ENCODE measurements at regions not wholly inside any gene's neighbourhood (a gene's known extent, or its start where the extent isn't known, plus 50 kb on each side); places are given as distances from the start of the nearest gene placed in this dataset.

DNA sequence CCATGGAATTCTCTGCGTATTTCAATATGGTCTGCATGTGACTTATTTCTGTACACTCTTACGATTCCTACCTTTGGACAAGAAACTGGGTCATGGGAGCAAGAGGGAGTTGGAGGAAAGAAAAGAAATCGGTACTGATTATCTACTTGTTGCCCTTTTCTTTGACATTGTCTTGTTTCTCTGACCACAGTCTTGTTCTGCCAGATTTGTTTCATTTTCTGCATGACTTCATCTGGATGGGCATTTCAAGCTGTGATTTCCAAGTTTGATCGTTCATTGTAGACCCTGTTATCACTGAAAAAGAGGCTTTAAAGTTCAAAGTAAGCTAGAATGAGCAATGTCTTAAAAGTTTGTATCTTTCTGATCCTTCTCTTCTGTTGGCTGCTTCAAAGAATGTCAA lies 2186.3 kb upstream of the CELF4 start:
- DNase-seq = no peak

DNA sequence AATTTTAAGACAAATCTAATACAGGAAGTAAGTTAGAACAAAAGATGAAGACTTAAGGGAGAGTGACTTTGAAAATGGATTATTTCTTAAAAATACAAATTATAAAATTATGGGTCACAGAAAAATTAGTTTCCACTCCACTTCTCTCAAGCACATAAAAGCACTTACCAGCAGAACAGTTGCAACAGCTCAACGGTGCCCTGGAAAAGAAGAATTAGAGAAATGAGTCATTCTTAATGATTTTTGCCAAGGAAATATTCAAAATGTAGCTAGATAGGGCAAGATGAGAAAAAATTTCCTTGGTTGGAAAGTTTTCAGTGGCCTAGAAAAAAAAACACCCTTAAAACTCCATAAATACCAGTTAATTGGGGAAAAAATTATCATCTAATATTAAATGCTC lies 2185.6 kb upstream of the CELF4 start:
- DNase-seq = no peak

DNA sequence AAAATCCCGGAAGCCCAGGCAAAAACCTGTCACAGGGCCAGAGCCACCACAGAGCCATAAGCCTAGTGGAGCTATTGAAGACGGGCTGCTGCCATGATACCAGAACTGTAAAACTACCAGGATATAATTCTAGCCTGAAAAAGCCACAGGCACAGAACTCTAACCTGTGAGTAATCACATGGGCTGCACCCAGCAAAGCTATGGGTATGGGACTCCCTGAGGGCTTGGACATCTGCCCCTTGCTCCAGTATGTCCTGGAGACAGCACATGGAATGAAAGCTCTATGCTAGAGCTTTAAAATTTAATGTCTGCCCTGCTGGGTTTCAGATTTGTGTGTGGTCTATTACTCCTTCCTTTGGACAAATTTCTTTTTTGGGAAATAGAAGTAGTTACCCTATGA lies 2183.6 kb upstream of the CELF4 start:
- no peak for DNase-seq

DNA sequence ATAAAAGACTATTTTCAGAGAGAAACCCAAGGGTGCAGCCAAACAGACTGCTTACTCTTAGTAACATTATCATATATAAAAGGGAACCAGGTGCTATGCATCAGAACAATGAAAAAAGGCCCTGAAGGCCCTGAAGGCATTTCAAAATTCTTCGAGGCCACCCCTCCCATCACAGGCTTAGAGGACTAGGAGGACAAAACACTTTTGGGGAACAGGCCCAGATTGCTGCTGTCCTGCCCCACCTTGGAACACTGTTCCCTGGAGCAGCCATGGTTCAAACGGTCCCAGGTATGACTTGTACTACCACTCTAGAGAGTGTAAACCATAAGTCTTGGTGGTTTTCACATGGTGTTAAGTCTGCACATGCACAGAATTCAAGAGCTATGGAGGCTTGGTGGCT lies 2183.1 kb upstream of the CELF4 start:
- no peak for DNase-seq

DNA sequence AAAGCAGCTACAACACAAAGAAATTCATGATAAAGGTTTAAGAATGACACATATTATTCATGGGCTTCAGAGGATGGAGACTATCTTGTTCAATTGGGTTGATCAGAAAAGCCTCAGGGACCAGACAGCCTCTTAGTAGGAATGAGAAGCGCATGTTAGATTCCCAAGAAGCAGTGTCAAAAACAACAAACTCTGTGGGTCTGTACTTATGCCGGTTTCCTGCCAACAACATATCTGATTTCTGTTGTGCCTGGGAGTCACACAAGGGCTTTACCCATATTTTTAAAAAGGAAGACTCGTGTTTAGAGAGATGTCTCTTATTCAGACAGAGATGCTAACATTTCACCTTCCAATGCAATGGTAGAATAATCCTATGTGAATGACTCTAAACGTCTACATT lies 2180.6 kb upstream of the CELF4 start:
- no peak for DNase-seq

DNA sequence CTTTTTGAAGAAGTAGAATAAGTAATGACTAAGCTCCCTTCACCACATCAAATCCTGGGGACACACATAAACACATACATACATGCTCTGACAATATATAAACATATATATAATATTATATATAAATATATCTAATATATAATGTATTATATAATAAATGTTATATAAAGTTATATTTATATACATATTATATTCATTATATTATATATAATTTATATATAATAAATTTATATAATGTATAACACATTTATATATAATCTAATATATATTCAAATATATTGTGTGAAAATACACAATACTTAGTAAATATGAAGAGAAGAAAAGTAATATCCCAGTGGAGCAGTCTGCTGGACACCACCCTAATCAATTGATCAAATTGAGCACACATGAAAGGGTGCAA lies 2177.9 kb upstream of the CELF4 start:
- DNase-seq = no peak

DNA sequence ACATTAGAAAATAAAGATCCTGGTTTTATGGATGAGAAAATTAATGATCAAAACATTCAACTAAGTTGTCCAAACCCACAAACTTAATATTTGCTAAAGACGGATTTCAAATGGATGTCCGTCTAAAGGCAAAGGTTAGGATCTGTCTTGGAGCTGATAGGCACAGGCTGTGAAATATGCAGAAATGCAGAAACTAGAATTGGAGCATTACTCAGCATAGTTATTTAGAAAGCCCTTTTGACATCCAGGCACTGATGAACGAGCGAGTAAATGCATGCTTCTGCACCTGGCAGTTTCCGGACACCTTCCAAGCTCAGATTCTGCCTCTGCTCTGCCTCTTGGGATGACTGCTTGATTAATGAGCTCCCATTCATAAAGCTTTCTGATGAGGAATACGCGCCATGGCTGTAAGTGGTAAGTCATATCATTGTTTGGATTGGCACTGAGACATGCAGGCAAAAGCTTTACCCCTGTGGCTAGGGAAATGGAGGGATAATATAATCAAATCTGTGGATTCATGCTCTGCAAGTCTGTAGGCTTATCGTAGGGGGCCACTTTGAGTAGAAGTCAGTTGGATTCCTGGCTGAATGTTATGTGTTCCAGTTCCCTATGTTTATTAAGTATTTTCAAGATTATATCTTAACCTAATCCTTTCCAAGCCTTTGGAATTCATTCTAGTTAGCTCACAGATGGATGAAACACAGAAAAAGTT lies 2176.3 kb upstream of the CELF4 start:
- peak; percentile 72 for DNase-seq

DNA sequence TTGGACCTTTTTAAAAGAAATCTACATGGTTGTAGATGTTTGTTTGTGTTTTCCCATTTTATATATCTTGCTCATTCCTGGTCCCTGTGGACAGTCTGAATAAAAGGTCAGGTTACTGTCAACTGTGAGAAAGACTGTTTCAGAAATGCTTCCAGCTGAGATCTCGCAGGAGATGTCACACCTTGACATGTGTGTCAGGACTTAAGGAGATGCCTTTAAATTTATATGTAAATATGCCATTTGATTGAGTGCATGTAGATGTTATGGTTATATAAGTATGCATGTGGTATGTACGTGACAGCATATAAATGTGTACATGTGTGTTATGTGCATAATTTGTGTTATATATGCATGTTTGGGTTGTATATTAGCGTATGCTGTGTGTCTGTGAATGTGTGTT lies 2172.3 kb upstream of the CELF4 start:
- DNase-seq = no peak

DNA sequence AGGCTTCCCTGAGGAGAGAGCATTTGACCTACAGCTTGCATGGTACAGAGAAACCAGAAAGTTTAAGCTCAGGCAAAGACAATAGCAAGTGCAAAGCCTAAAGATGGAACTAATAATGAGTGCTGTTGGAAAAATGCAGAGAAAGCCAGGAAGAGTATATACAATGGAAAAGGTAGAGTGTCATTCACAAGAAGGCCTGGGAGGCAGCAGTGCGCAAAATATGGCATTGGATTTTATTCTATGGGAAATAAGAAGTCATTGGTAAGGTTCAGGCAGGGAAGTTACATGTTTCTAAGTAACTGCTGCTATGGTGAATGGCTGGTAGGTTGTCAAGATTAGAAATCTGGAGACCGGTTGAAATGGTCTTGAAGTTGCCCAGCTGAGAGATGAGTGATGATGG lies 2167.3 kb upstream of the CELF4 start:
- no peak for DNase-seq

DNA sequence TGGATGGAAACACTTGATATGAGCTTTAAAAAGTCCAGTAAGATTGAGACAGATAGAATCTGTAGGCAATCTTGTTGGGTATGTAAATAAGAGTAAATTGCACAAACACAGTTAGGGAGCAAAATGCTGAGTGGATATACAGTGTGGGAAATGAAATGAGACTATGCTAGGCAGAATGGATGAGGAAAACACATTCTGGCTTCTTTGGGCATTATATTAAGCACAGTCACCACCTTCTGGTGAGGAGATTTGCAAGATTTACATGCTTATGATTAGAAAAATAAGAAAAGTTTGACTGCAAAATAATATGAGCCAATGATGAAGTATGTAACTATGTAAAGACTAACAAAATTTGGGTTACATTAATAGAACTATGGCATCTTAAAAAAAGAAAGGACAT lies 2165.0 kb upstream of the CELF4 start:
- no peak for DNase-seq

DNA sequence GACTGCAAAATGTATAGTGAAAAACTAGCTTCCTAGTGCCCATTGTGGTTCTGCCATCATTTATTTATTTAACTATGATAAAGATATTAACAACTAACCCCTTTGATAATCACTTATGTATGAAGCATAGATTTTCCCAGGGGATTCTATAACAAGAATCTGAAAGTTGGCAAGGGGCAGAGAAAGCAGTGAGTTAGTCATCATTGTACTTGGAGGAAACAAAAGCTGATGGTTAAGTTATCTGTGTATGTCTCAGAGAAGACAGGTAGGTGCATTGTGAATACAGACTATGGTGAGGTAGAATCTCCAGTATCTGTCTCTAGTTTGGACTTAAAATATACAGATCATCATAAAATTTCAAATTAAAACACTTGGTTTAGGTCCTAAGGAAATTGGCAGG lies 2159.1 kb upstream of the CELF4 start:
- DNase-seq = no peak

DNA sequence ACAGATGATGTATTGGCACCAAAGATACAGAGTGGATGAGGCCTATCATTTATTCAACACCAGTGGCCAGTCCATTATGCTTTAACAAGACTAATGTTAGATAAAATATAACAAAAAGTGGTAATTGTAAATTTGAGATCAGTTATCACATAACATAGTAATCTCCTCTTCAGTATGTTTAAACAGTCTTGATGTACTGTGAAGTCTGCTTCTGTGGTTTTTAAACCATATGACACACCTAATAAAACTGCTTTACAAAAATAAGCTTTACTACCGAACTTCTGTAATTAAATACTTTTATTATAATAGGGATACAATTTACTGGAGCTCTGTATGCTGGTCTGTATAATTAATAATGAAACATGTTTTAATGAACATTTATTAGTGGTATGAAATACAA lies 2156.1 kb upstream of the CELF4 start:
- no peak for DNase-seq

DNA sequence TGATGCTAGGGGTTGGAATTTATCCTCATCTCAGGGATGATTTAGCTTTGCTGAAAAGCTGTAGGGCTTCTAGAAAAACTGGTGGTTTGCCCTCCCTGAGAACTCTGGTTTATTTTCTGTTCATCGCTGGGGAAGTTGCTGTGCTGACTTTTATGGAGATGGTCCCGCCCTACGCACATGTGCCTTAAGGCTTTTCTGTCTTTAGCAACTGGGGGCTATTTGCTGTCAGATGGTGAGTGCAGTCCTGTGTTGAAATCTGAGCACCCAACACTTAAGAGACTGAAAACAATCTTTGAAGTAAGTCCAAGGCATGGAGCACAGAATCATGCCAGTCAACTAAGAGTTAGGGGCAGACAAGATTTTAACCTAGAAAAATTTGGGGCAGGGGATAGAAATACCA lies 2148.4 kb upstream of the CELF4 start:
- DNase-seq = no peak

DNA sequence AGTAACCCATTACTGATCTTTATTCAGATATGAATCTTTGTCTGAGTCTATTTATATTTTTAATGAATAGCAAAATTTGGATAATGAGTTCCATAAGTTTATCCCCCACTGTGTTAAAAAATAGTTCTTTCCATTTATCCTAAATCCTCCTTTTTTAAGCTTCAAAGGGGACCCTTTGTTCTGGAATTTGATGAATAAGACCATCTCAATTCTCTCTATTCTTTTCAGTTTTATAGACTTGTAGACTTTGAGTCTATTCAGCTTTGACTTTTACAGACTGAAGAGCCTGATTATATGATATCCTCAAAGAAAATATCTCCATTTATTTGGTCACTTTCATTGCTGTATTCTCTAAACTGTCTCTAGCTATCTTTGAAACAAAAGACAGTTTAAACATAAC lies 2146.1 kb upstream of the CELF4 start:
- DNase-seq = no peak

DNA sequence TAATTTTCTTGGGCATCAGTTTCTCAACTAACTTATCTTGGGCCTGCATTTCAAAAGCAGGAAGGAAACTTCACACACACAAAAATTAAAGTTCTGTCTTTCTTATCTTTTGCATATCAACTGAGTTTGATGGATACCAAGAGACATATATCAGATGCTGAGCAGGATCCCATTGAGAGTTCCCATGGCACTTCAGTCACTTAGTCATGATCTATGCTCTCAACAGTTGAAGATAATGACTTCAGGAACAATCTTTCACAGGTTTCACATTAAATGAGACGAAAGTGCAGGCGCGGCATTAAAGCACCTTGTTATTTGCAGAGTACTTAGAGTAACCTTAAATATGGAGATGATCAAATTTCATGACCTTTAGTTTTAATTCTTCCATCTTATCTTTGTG lies 2139.8 kb upstream of the CELF4 start:
- DNase-seq = no peak

DNA sequence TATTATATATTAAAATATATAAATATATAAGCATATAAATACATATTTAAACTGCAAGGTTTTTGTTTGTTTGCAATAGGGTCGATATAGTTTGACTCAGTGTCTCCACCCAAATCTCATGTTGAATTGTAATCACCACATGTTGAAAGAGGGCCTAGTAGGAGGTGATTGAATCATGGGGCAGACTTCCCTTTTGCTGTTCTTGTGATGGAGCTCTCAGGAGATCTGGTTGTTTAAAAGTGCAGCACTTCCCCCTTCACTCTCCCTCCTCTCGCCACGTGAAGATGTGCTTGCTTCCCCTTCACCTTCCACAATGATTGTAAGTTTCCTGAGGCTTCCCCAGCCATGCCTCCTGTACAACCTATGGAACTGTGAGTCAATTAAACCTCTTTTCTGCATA lies 2137.3 kb upstream of the CELF4 start:
- DNase-seq = no peak

DNA sequence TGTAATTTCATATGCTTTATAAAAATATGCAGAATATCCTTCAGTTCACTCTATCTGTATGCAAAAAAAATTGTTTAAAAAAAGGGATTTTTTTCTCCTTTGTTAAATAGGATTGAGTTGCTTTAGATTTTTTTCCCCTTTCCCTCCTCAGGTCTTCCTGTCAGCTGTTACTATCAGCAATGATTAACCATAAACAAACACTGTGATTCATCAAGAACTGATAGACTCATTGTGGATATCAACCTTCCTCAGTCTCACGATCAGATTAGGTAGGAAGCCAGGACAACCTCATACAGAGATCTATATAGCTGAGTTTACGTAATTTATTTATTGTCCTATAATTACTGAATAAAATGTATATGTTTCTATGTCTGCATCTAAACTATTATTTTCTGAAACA lies 2136.2 kb upstream of the CELF4 start:
- no peak for DNase-seq

DNA sequence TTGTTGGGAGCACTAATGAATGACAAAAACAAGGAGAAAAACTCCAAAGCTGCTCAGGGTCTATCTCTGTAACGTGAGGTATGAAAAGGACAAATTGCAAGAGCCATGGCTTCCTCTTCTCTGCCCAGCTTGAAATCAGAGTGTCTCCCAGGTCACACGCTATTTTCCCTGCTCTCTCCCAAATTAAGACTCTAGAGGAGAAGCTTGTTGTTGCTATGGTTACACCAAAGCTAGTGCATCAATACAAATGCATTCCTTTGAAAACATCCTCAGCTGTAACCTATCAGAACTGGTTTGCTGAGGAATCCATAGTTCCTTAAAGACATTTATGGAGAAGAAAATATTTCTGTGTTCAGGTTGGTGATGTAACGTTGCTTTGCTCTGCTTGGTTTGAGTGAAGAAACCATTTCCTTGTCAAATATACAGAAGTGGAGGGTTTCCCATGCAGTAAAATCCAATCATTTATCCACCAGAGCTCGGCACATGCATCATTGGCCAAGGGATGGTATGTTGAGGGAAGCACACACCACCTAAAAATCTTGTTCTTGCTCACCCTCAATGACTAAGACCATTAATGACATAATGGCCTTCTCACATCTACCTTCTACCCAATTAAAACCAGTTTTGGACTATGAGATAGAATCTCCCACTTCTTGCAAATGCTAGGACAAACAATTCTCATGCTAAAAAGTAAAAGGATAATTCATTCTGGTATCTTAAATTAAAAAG lies 2135.6 kb upstream of the CELF4 start:
- DNase-seq = no peak

DNA sequence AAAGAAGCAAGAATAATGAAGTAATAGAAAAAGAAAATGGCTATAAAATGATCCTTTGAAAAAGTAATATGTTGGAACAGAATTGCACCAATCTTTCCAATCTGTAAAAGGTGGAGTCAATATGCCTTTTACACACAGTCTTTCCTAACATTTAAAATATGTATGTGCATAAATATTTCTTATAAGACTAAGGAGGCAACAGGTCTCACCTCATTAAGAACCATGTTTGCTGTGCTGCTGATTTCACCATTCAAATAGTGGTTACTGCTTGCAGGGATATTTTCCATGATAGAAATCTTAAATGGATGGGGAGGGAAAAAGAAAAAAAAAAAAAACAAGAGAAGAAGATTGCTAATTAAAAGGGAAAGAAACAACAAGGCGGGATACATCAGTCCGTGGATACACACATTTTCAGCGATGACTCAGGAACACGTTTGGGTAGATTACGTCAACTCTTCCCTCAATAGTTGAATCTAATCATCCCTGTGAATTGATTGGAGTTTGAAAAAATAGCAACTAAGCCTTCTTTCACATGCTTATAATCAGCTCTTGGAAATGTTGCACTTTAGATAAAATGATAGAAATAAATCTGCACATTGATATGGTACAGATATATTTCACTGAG lies 2133.9 kb upstream of the CELF4 start:
- no peak for DNase-seq

DNA sequence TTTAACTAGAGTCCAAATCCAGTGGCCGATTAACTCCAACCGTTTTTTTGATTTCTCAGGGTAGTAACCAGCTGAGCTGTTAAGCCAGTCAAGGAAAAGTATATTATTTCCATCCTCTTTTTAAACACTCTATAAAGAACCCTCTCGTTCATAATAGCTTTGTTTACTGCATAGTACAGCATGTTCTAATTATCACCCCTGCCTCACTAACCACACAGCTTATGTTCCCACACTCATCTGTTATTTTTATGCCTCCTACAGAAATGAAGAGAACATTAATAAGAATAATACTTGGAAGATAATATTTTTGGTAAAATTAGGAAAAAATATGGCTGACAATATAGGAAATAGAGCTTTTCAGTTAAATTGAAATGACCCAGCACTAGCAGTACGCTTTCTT lies 2132.8 kb upstream of the CELF4 start:
- no peak for DNase-seq

DNA sequence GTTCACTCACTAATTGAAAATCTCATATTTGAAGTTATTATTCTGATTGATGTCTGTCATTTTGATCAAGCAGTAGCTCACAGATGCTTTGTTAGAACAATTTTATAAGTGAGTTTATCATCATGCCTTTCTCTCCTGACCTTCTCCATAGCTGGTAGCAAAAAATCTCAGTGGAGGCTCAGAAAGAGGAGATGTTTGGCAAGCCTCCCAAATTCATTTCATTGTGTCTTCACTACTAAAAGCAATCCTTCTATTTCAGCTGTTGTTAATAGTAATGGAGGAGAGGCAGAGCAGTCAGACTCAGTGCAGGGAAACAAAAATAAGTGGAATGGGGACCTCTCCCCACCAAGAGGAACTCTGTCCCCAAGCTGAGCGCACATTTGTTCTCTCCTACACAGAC lies 2127.8 kb upstream of the CELF4 start:
- no peak for DNase-seq

DNA sequence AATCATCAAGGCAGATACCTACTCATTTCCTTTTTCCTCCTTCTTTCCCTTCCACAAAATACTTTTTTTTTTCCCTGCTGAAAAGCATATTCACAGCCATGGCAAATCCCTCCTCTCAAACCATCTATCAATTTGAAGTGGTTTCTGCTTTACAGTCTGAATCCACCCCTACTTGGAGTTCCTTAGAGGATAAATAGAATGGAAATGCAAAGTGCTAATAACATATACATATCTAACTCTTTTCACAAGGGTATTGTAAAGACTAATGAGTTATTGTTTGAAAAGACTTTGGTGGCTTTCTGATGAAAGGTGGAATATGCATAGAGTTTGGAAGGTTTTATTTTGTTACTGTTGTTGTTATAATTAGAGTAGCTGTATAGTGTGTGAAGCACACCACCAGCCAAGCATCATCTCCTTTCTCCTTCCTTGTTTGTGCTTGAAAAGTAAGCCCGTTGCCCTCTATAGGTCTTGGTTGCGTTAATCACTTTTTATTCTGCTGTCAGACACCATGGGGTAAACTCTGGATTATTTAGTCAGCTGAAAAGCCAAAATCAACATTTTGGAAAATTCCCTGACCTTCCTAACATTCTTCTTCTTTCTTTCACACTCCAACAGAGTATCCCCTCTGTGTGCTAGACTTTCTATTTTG lies 2126.9 kb upstream of the CELF4 start:
- DNase-seq = no peak

DNA sequence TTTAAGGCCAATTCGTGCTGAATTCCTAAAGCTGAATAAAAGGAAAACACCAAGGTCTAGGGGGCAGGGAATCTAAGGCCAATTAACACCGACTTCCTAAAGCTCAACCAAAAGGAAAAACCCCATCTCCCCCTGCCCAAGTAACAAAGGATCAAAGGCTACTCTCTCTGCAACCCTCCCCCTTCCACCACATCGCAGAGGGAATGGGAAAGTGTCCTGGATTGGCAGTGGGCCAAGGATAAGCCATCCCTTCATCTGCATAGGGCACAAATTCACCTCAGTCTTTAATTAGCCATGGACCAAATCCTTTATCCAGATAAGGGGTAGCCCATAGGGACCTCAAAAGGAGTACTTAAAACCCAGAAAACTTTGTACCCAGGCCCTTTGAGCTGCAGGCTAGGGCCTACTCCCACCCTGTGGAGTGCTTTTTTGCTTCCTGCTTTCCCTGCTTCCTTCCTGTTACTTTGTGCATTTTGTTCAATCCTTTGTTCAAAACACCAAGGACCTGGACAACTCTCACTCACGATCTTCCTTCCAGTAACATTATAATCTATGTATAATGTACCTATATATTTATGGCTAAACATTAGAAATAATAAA lies 2119.8 kb upstream of the CELF4 start:
- DNase-seq = no peak

DNA sequence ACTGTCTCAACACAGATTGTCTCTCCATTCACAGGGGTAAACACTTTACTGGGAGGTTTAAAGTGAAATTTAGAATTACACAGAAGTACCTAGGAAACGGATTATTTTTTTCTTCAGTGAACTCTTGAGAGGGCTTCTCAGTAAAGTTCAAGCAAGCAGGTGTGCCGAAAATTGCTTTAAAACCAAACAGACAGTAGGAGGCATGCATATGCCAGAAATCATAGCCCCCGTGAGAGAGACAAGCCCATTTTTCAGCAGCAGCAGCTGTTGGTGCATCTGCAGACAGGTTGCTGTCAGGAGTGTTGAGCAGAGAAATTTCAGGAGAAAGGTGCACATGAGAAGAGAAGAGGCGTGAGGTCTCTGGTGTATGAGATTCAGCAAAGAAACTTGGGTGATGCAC lies 2115.5 kb upstream of the CELF4 start:
- no peak for DNase-seq
